Sigmoid colon (tissue), 6 donors: ENCODE measurements at regions not wholly inside any gene's neighbourhood (a gene's known extent, or its start where the extent isn't known, plus 50 kb on each side); places are given as distances from the start of the nearest gene placed in this dataset.
"Not testable (repeated sequence)": the region's sequence is repeated elsewhere in the genome, so short reads cannot be mapped to it uniquely, and the experiment has no call there.

ENCODE experiments used
- DNase-seq: peaks from one replicate; pipeline ENCODE4 v3.0.0-alpha.2; 2019
- H3K27ac ChIP-seq, 4 donors: fragments of 200-600 bp; sonication (generic); one replicate each; pipeline ENCODE4 v1.5.1; 2016 to 2019; ENCODE audit warnings: mild to moderate bottlenecking in 1 of 4
- H3K27me3 ChIP-seq, 3 donors: fragments of 200-600 bp; sonication (generic); one replicate each; pipeline ENCODE4 v1.5.1; 2019; ENCODE audit warnings: mild to moderate bottlenecking in 1 of 3
- H3K36me3 ChIP-seq, 4 donors: fragments of 200-600 bp; sonication (generic); one replicate each; pipeline ENCODE4 v1.5.1; 2016 to 2019
- H3K4me1 ChIP-seq, 4 donors: fragments of 200-600 bp; sonication (generic); one replicate each; pipeline ENCODE4 v1.5.1; 2017 to 2019
- H3K4me3 ChIP-seq, 4 donors: fragments of 200-600 bp; sonication (generic); one replicate each; pipeline ENCODE4 v1.5.1; 2017 to 2019; ENCODE audit warnings: mild to moderate bottlenecking in 2 of 4, moderate library complexity in 1 of 4
- H3K9me3 ChIP-seq, 4 donors: fragments of 200-600 bp in 3 of 4; sonication (generic) in 3 of 4; one replicate each; pipeline versions ENCODE4 v1.5.1 to v1.6.1; 2013 to 2019
- EP300 ChIP-seq, 4 donors: sonication (generic); formaldehyde crosslinking; IDR thresholded peaks; one replicate each; pipeline ENCODE4 v1.6.1; 2017; ENCODE audit warnings: antibody characterized with exemption in 4 of 4
- POLR2A ChIP-seq, 2 donors: fragments of 450-650 bp; IDR thresholded peaks; one replicate each; pipeline ENCODE4 v1.6.1; 2016; ENCODE audit warnings: antibody characterized with exemption in 2 of 2, mild to moderate bottlenecking in 2 of 2, moderate library complexity in 2 of 2
- POLR2AphosphoS5 ChIP-seq, 4 donors: sonication (generic); formaldehyde crosslinking; IDR thresholded peaks; one replicate each; pipeline ENCODE4 v1.6.1; 2017; ENCODE audit warnings: antibody characterized with exemption in 4 of 4
- WGBS, 2 donors: extraction: QIAGEN DNeasy Blood & Tissue Kit; methylation state at CpG; one replicate each; pipeline ENCODE4 v1.1.7; 2013; 5-methylcytosine and 5-hydroxymethylcytosine counted together
- intact Hi-C: fragments of 100-400 bp; cut with DNase I; formaldehyde crosslinking; loops from one replicate; pipeline ENCODE4 v1.15.1; 2023
- TF ChIP-seq, protein P1 (sequence below), 4 experiments: fragments of 450-650 bp in 3 of 4; fragments of 200-600 bp in 1 of 4; IDR thresholded peaks; one replicate each; pipeline ENCODE4 v1.5.1; 2016 to 2019; ENCODE audit warnings: antibody characterized with exemption in 4 of 4, mild to moderate bottlenecking in 3 of 4, moderate library complexity in 2 of 4
- donor health status: healthy with polysubstance abuse.
- donor health status: healthy.

DNA sequence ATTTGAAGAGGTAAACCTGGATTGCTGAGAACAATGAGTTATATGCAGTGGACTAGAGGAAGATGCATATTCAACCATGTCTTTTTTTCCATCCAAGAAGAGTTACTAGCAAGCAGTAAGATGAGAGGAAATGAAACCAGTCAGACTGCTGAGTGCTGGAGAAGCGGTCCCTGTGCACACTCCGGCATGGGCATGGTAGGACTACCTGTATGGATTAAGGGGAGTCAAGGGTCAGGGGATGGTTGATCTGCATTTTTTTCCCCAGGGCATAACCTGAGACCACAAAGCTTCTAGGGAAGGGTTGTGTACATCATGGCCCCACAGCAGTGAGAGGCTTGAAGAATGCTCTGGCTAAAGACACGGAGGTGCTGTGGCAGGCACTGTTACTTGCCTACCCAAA, 76.6 kb upstream of the ZNF169 start:
- Histone ChIP-seq H3K27me3 (no peaks in the 10 kb centered on the region), H3K27ac (peak overlapping the region in 1 of 4 donors; percentile 42), H3K4me3 (no peak overlapping the region), H3K9me3 (no peaks in the 10 kb centered on the region), H3K4me1 (peaks cover 0 to 41% (median 36%) of the 10 kb centered on the region in 4 donors), H3K36me3 (peaks cover 0 to 20% (median 0%) of the 10 kb centered on the region in 4 donors)
- intact Hi-C loops, result no loop called here
- peak in 1 of 4 donors; percentile 39 for TF ChIP-seq POLR2AphosphoS5 (IDR thresholded peaks at IDR 0.05)
- TF ChIP-seq, protein P1, sequence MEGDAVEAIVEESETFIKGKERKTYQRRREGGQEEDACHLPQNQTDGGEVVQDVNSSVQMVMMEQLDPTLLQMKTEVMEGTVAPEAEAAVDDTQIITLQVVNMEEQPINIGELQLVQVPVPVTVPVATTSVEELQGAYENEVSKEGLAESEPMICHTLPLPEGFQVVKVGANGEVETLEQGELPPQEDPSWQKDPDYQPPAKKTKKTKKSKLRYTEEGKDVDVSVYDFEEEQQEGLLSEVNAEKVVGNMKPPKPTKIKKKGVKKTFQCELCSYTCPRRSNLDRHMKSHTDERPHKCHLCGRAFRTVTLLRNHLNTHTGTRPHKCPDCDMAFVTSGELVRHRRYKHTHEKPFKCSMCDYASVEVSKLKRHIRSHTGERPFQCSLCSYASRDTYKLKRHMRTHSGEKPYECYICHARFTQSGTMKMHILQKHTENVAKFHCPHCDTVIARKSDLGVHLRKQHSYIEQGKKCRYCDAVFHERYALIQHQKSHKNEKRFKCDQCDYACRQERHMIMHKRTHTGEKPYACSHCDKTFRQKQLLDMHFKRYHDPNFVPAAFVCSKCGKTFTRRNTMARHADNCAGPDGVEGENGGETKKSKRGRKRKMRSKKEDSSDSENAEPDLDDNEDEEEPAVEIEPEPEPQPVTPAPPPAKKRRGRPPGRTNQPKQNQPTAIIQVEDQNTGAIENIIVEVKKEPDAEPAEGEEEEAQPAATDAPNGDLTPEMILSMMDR (IDR thresholded peaks at IDR 0.05), result no peak
- no peak for TF ChIP-seq EP300 (IDR thresholded peaks at IDR 0.05)
- no peak for DNase-seq
- 81 to 95% methylated on average over 3 of the region's 3 CpGs for WGBS, 2 donors

DNA sequence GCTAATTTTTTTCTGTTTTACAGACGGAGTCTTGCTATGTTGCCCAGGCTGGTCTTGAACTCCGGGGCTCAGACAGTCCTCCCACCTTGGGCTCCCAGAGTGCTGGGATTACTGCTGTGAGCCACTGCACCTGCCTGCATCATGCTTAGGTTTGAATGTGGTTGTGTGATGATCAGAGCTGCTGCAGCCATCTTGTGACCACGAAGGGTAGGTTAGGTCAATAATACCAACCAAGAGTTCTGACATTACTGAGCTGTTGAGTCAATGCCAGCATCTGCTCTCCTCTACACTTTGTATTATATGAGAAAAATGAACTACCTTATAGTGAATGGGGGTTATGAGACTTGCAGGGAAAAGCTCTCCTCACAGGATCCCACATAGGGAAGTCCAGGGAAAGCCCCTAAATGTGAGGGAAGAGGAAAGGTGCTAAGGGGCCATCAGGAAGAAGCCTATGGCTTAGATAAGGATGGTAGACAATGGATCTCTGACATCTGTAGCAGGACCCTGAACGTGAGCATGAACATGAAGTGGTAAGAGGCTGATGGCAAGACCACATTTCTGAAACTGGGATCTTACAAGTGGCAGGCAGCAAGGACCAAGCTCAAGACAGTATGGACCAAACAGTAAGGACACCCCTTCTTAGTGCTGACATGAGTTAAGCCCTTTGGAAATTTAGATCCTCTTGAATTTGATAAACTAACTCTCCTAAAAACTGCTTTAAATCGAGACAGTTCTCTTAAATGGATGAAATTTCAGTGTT, 75.7 kb upstream of the ZNF169 start:
- 85 to 95% methylated on average over 5 of the region's 5 CpGs for WGBS, 2 donors

DNA sequence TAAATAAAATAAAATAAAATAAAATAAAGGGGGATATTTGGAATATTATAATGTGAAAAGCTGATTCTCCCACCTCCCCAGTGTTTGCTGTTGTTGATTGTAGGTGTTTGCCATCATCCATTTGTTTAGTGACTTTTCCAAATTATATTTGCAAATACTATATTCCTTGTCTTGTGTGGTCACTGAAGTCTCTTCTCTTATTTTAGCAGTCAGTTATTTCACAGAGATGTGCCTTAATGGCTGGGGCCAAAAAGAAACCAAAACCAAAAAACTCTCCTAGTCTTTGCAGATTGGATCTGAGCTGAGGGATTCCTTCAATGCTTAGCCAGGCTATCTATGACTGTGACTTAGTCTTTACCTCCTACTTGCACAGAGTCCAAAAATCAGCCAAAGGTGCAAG, 70.9 kb upstream of the ZNF169 start:
- Histone ChIP-seq H3K27me3 (no peaks in the 10 kb centered on the region), H3K4me3 (no peak overlapping the region), H3K9me3 (peaks cover 0 to 4% (median 2%) of the 10 kb centered on the region in 4 donors), H3K4me1 (no peaks in the 10 kb centered on the region), H3K27ac (no peak overlapping the region), H3K36me3 (peaks cover 0 to 5% (median 0%) of the 10 kb centered on the region in 4 donors)
- TF ChIP-seq POLR2AphosphoS5 (IDR thresholded peaks at IDR 0.05) (no peak), EP300 (IDR thresholded peaks at IDR 0.05) (no peak), POLR2A (IDR thresholded peaks at IDR 0.05) (no peak)
- TF ChIP-seq, protein P1 (IDR thresholded peaks at IDR 0.05), result no peak
- no peak for DNase-seq
- intact Hi-C loops, result no loop called here

More for the DNA sequence above, 75.7 kb upstream of the ZNF169 start:
- Histone ChIP-seq H3K9me3 (no peaks in the 10 kb centered on the region), H3K4me3 (no peak overlapping the region), H3K27ac (peak overlapping the region in 1 of 4 donors; percentile 42), H3K27me3 (no peaks in the 10 kb centered on the region), H3K36me3 (peaks cover 0 to 16% (median 0%) of the 10 kb centered on the region in 4 donors), H3K4me1 (peaks cover 0 to 33% (median 28%) of the 10 kb centered on the region in 4 donors)
- TF ChIP-seq POLR2A (IDR thresholded peaks at IDR 0.05), result no peak
- TF ChIP-seq, protein P1 (IDR thresholded peaks at IDR 0.05), result no peak
- no peak for TF ChIP-seq POLR2AphosphoS5 (IDR thresholded peaks at IDR 0.05)
- no peak for TF ChIP-seq EP300 (IDR thresholded peaks at IDR 0.05)
- intact Hi-C loops, result no loop called here
- no peak for DNase-seq

DNA sequence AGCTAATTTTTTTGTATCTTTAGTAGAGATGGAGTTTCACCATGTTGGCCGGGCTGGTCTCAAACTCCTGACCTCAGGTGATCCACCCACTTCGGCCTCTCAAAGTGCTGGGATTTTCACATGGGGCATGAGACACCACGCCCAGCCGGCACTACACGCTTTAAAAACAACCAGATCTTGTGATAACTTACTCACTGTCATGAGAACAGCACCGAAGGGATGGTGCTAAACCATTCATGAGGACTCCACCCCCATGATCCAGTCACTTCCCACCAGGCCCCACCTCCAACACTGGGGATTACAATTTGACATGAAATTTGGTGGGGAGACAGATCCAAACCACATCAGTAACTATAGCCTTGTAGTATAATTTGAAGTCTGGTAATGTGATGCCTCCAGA, 67.4 kb upstream of the ZNF169 start:
- H3K27ac ChIP-seq, intact Hi-C loops, H3K27me3 ChIP-seq, H3K36me3 ChIP-seq, H3K4me1 ChIP-seq, H3K4me3 ChIP-seq, DNase-seq: not testable (repeated sequence)
- 95 to 98% methylated on average over 6 of the region's 6 CpGs for WGBS, 2 donors
- peaks cover 0 to 15% (median 5%) of the 10 kb centered on the region in 4 donors for H3K9me3 ChIP-seq

DNA sequence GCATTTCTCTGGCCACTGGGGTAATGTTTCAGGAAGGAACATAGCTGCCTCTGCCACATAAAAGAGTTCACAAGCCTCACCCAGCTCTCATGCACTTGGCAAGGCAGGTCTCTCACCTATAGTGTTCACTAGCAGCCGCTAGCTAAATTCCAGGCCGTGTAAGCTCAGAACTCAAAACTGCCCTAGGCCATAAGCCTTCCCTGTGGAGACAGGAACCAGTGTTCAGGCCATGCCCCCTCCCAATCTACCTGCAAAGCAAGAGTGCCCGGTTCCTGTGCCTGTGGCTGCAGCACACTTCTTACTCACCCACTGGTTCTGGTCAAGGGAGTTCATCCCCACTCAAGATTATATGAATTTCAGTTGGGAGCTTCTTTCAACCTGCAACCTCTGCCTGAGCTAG, 60.7 kb upstream of the ZNF169 start:
- 95 to 96% methylated on average over 3 of the region's 3 CpGs for WGBS, 2 donors
- peaks cover 0 to 10% (median 2%) of the 10 kb centered on the region in 4 donors for H3K9me3 ChIP-seq
- TF ChIP-seq POLR2A (IDR thresholded peaks at IDR 0.05) (no peak), POLR2AphosphoS5 (IDR thresholded peaks at IDR 0.05) (no peak), EP300 (IDR thresholded peaks at IDR 0.05) (no peak)
- TF ChIP-seq, protein P1 (IDR thresholded peaks at IDR 0.05), result no peak

More for the DNA sequence above, 60.7 kb upstream of the ZNF169 start:
- Histone ChIP-seq H3K36me3 (peaks cover 0 to 9% (median 0%) of the 10 kb centered on the region in 4 donors), H3K27ac (no peak overlapping the region), H3K4me1 (no peaks in the 10 kb centered on the region), H3K4me3 (no peak overlapping the region), H3K27me3 (no peaks in the 10 kb centered on the region)
- intact Hi-C loops, result no loop called here
- DNase-seq, result no peak
